Liver (tissue), 8 donors: ENCODE measurements at regions not wholly inside any gene's neighbourhood (a gene's known extent, or its start where the extent isn't known, plus 50 kb on each side); places are given as distances from the start of the nearest gene placed in this dataset.

Experiments
- DNase-seq: peaks from one replicate; pipeline ENCODE4 v3.0.0-alpha.2; 2017; ENCODE audit warnings: low spot score
- H3K27ac ChIP-seq, 2 donors: one replicate each; pipeline ENCODE4 v1.7.0; 2013; ENCODE audit warnings: inconsistent platforms in 2 of 2, low read length in 2 of 2, control low read depth in 1 of 2, low read depth in 1 of 2, mild to moderate bottlenecking in 1 of 2
- H3K27me3 ChIP-seq, 4 donors: one replicate each; pipeline versions ENCODE4 v1.6.1 to v1.7.0; 2013; ENCODE audit warnings: low read length in 3 of 4, inconsistent platforms in 1 of 4, mild to moderate bottlenecking in 1 of 4, moderate library complexity in 1 of 4; ENCODE audit not compliant: control insufficient read depth in 4 of 4, insufficient read depth in 4 of 4
- H3K36me3 ChIP-seq, 4 donors: one replicate each; pipeline versions ENCODE4 v1.6.1 to v1.7.0; 2013; ENCODE audit warnings: low read length in 3 of 4, mild to moderate bottlenecking in 3 of 4, low read depth in 1 of 4, moderate library complexity in 1 of 4; ENCODE audit not compliant: control insufficient read depth in 4 of 4, insufficient read depth in 3 of 4
- H3K4me1 ChIP-seq, 4 donors: one replicate each; pipeline versions ENCODE4 v1.6.1 to v1.7.0; 2013; ENCODE audit warnings: low read length in 3 of 4, mild to moderate bottlenecking in 3 of 4, moderate library complexity in 1 of 4; ENCODE audit not compliant: control insufficient read depth in 4 of 4, insufficient read depth in 4 of 4
- H3K4me3 ChIP-seq, 3 donors: one replicate each; pipeline versions ENCODE4 v1.6.1 to v1.7.0; 2013; ENCODE audit warnings: low read length in 3 of 3, control low read depth in 1 of 3, low read depth in 1 of 3, mild to moderate bottlenecking in 1 of 3
- H3K9ac ChIP-seq, 2 donors: one replicate each; pipeline ENCODE4 v1.7.0; 2013; ENCODE audit warnings: low read length in 2 of 2, mild to moderate bottlenecking in 2 of 2, moderate library complexity in 2 of 2, control low read depth in 1 of 2, low read depth in 1 of 2
- H3K9me3 ChIP-seq, 4 donors: one replicate each; pipeline versions ENCODE4 v1.6.1 to v1.7.0; 2013; ENCODE audit warnings: low read length in 3 of 4; ENCODE audit not compliant: control insufficient read depth in 4 of 4
- ATF3 ChIP-seq: IDR thresholded peaks from 2 replicates; pipeline ENCODE4 v1.6.1; 2016; ENCODE audit warnings: antibody characterized with exemption
- CTCF ChIP-seq: fragments of 150-350 bp; IDR thresholded peaks from 2 replicates; pipeline ENCODE4 v1.5.1; 2017; ENCODE audit warnings: improper control_type of control experiment, low read depth, low read length; ENCODE audit not compliant: missing input control
- EGR1 ChIP-seq, 2 donors: IDR thresholded peaks; 2 replicates each; pipeline ENCODE4 v1.6.1; 2016 to 2018; ENCODE audit warnings: antibody characterized with exemption in 2 of 2, low read depth in 2 of 2
- FOXA1 ChIP-seq: IDR thresholded peaks from 2 replicates; pipeline ENCODE4 v1.6.1; 2016; ENCODE audit warnings: antibody characterized with exemption
- FOXA2 ChIP-seq: IDR thresholded peaks from 2 replicates; pipeline ENCODE4 v1.6.1; 2016; ENCODE audit warnings: antibody characterized with exemption
- GABPA ChIP-seq, 2 donors: IDR thresholded peaks in 1 of 2; conservative IDR thresholded peaks in 1 of 2; 2 replicates each; pipeline ENCODE4 v1.6.1; 2016; ENCODE audit warnings: antibody characterized with exemption in 2 of 2, mild to moderate bottlenecking in 1 of 2, moderate library complexity in 1 of 2
- HNF4A ChIP-seq, 2 donors: conservative IDR thresholded peaks; 2 replicates each; pipeline ENCODE4 v1.6.1; 2016; ENCODE audit warnings: antibody characterized with exemption in 2 of 2, mild to moderate bottlenecking in 2 of 2
- HNF4G ChIP-seq: IDR thresholded peaks from 2 replicates; pipeline ENCODE4 v1.6.1; 2016; ENCODE audit warnings: antibody characterized with exemption
- JUND ChIP-seq, 2 donors: IDR thresholded peaks; 2 replicates each; pipeline ENCODE4 v1.6.1; 2016; ENCODE audit warnings: antibody characterized with exemption in 2 of 2
- NR2F2 ChIP-seq: IDR thresholded peaks from 2 replicates; pipeline ENCODE4 v1.6.1; 2016; ENCODE audit warnings: antibody characterized with exemption
- RAD21 ChIP-seq, 2 donors: IDR thresholded peaks; 2 replicates each; pipeline ENCODE4 v1.6.1; 2016; ENCODE audit warnings: antibody characterized with exemption in 2 of 2, mild to moderate bottlenecking in 2 of 2
- REST ChIP-seq: IDR thresholded peaks from 2 replicates; pipeline ENCODE4 v1.6.1; 2016; ENCODE audit warnings: antibody characterized with exemption, mild to moderate bottlenecking
- RXRA ChIP-seq, 2 donors: IDR thresholded peaks; 2 replicates each; pipeline ENCODE4 v1.6.1; 2017 to 2018; ENCODE audit warnings: antibody characterized with exemption in 2 of 2, mild to moderate bottlenecking in 1 of 2
- SP1 ChIP-seq: IDR thresholded peaks from 2 replicates; pipeline ENCODE4 v1.6.1; 2018; ENCODE audit warnings: antibody characterized with exemption, mild to moderate bottlenecking
- TAF1 ChIP-seq: conservative IDR thresholded peaks from 2 replicates; pipeline ENCODE4 v1.6.1; 2016; ENCODE audit warnings: antibody characterized with exemption, mild to moderate bottlenecking
- YY1 ChIP-seq: IDR thresholded peaks from 2 replicates; pipeline ENCODE4 v1.6.1; 2016; ENCODE audit warnings: antibody characterized with exemption, mild to moderate bottlenecking
- ZBTB33 ChIP-seq: IDR thresholded peaks from 2 replicates; pipeline ENCODE4 v1.6.1; 2016; ENCODE audit warnings: antibody characterized with exemption
- WGBS: extraction: QIAGEN DNeasy Blood & Tissue Kit; methylation state at CpG from one replicate; pipeline ENCODE4 v1.1.7; 2013; 5-methylcytosine and 5-hydroxymethylcytosine counted together
- TF ChIP-seq, protein P1 (sequence below): IDR thresholded peaks from 2 replicates; pipeline ENCODE4 v1.6.1; 2016; ENCODE audit warnings: antibody characterized with exemption
- donor health status: healthy.
- donor health status: healthy.
- donor health status: healthy.
- donor health status: healthy.
- donor health status: healthy.

DNA sequence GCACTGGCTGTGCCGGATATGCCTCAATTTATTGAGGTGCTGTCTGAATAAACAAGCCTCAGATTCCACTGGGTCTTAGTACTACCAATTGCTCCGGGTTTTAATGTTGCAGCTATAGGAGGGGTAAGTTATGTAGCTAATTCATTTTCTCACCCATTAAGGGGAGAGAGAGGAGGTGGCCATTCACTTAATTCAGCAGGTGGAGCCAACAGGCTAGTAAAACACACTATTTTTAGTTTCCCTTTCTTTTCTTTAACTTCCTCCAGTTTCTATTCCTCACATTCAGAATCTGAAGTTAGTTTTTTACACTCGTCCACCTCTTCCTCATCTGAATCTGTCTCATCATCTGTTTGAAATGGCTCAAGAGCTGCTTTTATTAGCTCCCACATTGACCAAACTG is 105.6 kb upstream of the CDH10 start:
- DNase-seq = no peak
- H3K4me3 ChIP-seq = no peak overlapping the region
- 46% methylated on average over 3 of the region's 3 CpGs for WGBS
- H3K9me3 ChIP-seq = no peaks in the 10 kb centered on the region
- H3K27ac ChIP-seq = no peak overlapping the region
- no peaks in the 10 kb centered on the region for H3K27me3 ChIP-seq
- TF ChIP-seq FOXA1 = no peak
- no peak for TF ChIP-seq RAD21 (IDR thresholded peaks at IDR 0.05)
- TF ChIP-seq ATF3 = no peak
- no peak for TF ChIP-seq YY1
- TF ChIP-seq HNF4A (conservative IDR thresholded peaks at IDR 0.05) = no peak
- no peak for TF ChIP-seq SP1
- TF ChIP-seq JUND (IDR thresholded peaks at IDR 0.05) = no peak
- TF ChIP-seq FOXA2 = no peak
- TF ChIP-seq, protein P1, sequence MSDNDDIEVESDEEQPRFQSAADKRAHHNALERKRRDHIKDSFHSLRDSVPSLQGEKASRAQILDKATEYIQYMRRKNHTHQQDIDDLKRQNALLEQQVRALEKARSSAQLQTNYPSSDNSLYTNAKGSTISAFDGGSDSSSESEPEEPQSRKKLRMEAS = no peak
- TF ChIP-seq ZBTB33 = no peak
- TF ChIP-seq GABPA (IDR thresholded peaks at IDR 0.05 in 1 of 2, conservative IDR thresholded peaks at IDR 0.05 in 1 of 2) = no peak
- no peak for TF ChIP-seq HNF4G
- no peak for TF ChIP-seq CTCF
- no peak for TF ChIP-seq REST
- no peak for TF ChIP-seq NR2F2
- TF ChIP-seq TAF1 = no peak
- no peak for TF ChIP-seq RXRA (IDR thresholded peaks at IDR 0.05)
- no peak for TF ChIP-seq EGR1 (IDR thresholded peaks at IDR 0.05; ENCODE audit: low read depth in 2 of 2)
- H3K36me3 ChIP-seq = no peaks in the 10 kb centered on the region
- H3K4me1 ChIP-seq = no peaks in the 10 kb centered on the region
- no peak overlapping the region for H3K9ac ChIP-seq

GRCh38 chr5:24749701-24750100 is 104.9 kb upstream of the CDH10 start:
- H3K4me3 ChIP-seq = no peak overlapping the region
- H3K27ac ChIP-seq = no peak overlapping the region
- 65% methylated on average over 3 of the region's 3 CpGs for WGBS
- H3K9me3 ChIP-seq = no peaks in the 10 kb centered on the region
- H3K9ac ChIP-seq = no peak overlapping the region
- TF ChIP-seq JUND (IDR thresholded peaks at IDR 0.05) (no peak), NR2F2 (no peak), YY1 (no peak), GABPA (IDR thresholded peaks at IDR 0.05 in 1 of 2, conservative IDR thresholded peaks at IDR 0.05 in 1 of 2) (no peak)
- no peaks in the 10 kb centered on the region for H3K36me3 ChIP-seq
- no peaks in the 10 kb centered on the region for H3K27me3 ChIP-seq
- H3K4me1 ChIP-seq = no peaks in the 10 kb centered on the region
- no peak for DNase-seq
